Endothelial cell of umbilical vein (primary cell): ENCODE measurements at regions not wholly inside any gene's neighbourhood (a gene's known extent, or its start where the extent isn't known, plus 50 kb on each side); places are given as distances from the start of the nearest gene placed in this dataset.

Source experiments
- EZH2 ChIP-seq: IDR thresholded peaks from 2 replicates; pipeline ENCODE4 v1.6.1; 2012; ENCODE audit warnings: borderline replicate concordance, low read depth, mild to moderate bottlenecking, moderate library complexity, low read length, inconsistent platforms; ENCODE audit not compliant: severe bottlenecking
- GATA2 ChIP-seq: IDR thresholded peaks from 2 replicates; pipeline ENCODE4 v1.7.0; 2011; ENCODE audit warnings: low read depth, mild to moderate bottlenecking, moderate library complexity, mixed read lengths, low read length; ENCODE audit not compliant: insufficient read length, insufficient read depth
- JUN ChIP-seq: IDR thresholded peaks from 2 replicates; pipeline ENCODE4 v1.6.1; 2011; ENCODE audit warnings: borderline replicate concordance, low read depth; ENCODE audit not compliant: insufficient read length, insufficient read depth
- POLR2A ChIP-seq: IDR thresholded peaks from 2 replicates; pipeline ENCODE4 v1.6.1; 2012; ENCODE audit warnings: low read depth, mild to moderate bottlenecking, control low read depth, low read length
- TF ChIP-seq, protein P1 (sequence below), 2 donors: IDR thresholded peaks; 1 replicate in 1 of 2; 2 replicates in 1 of 2; pipeline ENCODE4 v1.5.1; 2011; ENCODE audit warnings: low read length in 2 of 2, mild to moderate bottlenecking in 2 of 2, moderate library complexity in 2 of 2, control low read depth in 1 of 2, inconsistent platforms in 1 of 2, low read depth in 1 of 2; ENCODE audit not compliant: insufficient read depth in 1 of 2; ENCODE audit errors: extremely low read depth in 1 of 2

DNA sequence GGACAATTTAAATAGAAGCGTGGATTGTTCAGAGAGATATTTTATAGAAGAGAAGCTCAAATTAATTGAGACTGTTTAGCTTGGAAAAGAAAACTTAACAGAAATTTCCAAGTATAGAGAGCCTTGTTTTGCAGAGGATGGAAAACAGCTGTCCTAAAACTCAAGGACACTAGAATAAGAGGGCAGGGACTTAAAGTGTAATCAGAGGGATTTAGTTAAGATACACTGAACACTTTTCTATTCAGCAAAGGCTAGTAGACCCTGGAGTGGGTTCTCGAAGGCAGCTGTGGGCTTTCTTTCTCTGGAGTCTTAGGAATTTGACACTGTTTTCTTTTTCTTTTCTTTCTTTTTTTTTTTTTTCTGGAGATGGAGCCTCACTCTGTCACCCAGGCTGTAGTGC, 92.7 kb upstream of the ARX start:
- TF ChIP-seq EZH2, result no peak
- TF ChIP-seq, protein P1, sequence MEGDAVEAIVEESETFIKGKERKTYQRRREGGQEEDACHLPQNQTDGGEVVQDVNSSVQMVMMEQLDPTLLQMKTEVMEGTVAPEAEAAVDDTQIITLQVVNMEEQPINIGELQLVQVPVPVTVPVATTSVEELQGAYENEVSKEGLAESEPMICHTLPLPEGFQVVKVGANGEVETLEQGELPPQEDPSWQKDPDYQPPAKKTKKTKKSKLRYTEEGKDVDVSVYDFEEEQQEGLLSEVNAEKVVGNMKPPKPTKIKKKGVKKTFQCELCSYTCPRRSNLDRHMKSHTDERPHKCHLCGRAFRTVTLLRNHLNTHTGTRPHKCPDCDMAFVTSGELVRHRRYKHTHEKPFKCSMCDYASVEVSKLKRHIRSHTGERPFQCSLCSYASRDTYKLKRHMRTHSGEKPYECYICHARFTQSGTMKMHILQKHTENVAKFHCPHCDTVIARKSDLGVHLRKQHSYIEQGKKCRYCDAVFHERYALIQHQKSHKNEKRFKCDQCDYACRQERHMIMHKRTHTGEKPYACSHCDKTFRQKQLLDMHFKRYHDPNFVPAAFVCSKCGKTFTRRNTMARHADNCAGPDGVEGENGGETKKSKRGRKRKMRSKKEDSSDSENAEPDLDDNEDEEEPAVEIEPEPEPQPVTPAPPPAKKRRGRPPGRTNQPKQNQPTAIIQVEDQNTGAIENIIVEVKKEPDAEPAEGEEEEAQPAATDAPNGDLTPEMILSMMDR (IDR thresholded peaks at IDR 0.05; ENCODE audit: extremely low read depth in 1 of 2, insufficient read depth in 1 of 2, low read depth in 1 of 2, low read length in 2 of 2), result no peak
- no peak for TF ChIP-seq POLR2A
- no peak for TF ChIP-seq GATA2
- no peak for TF ChIP-seq JUN
